ENCODE measurements at regions not wholly inside any gene's neighbourhood (a gene's known extent, or its start where the extent isn't known, plus 50 kb on each side); places are given as distances from the start of the nearest gene placed in this dataset.

- Histone ChIP-seq H2AK5ac (ENCODE audit: low read depth, low read length) (no peak overlapping the region), H4K20me1 (ENCODE audit: insufficient read depth, low read length) (no peaks in the 10 kb centered on the region), H3K36me3 (ENCODE audit: control insufficient read depth, insufficient read depth, low read length) (no peaks in the 10 kb centered on the region), H3K18ac (ENCODE audit: low read depth, low read length) (no peak overlapping the region), H4K5ac (ENCODE audit: low read depth, low read length) (no peak overlapping the region), H2BK15ac (ENCODE audit: low read depth, low read length) (no peak overlapping the region), H3K9me1 (ENCODE audit: insufficient read depth, low read length) (no peaks in the 10 kb centered on the region), H3K4me2 (ENCODE audit: low read depth, low read length) (no peak overlapping the region), H4K8ac (ENCODE audit: low read depth in 2 of 2, low read length in 2 of 2) (no peak overlapping the region), H4K91ac (ENCODE audit: insufficient read depth, low read depth, low read length) (no peak overlapping the region), H3K9me3 (ENCODE audit: control insufficient read depth, insufficient read depth, low read length) (no peaks in the 10 kb centered on the region), H3K23ac (ENCODE audit: low read depth, low read length) (no peak overlapping the region), H3K4me3 (ENCODE audit: insufficient read depth, low read depth, low read length) (no peak overlapping the region), H2BK20ac (ENCODE audit: low read depth, low read length) (no peak overlapping the region), H2BK120ac (ENCODE audit: low read depth, low read length) (no peak overlapping the region), H2AFZ (replicated peaks; ENCODE audit: low read length, poor library complexity) (no peak overlapping the region), H3K56ac (ENCODE audit: extremely low read depth, insufficient read depth, low read length) (no peak overlapping the region), H3K27ac (ENCODE audit: insufficient read depth, low read length) (no peak overlapping the region), H3K9ac (ENCODE audit: low read depth, low read length) (no peak overlapping the region), H3K14ac (replicated peaks; ENCODE audit: low read depth, low read length) (no peak overlapping the region), H3K79me1 (ENCODE audit: low read depth in 1 of 2, low read length in 2 of 2) (no peaks in the 10 kb centered on the region), H3K4ac (ENCODE audit: low read depth, low read length) (no peak overlapping the region), H2BK5ac (ENCODE audit: low read depth, low read length, poor library complexity, severe bottlenecking) (no peak overlapping the region), H2AK9ac (replicated peaks; ENCODE audit: low read depth, low read length, poor library complexity) (no peak overlapping the region), H3K27me3 (ENCODE audit: control insufficient read depth, insufficient read depth, low read length) (peaks cover 4% of the 10 kb centered on the region; the same call in 1 of the 2 replicates), H3K4me1 (ENCODE audit: control insufficient read depth, insufficient read depth, low read length) (no peaks in the 10 kb centered on the region; the same call in 1 of the 2 replicates)
- ChIA-PET CTCF (no interaction called here), POLR2A (ENCODE audit: unreplicated experiment) (no interaction called here)
- WGBS, 2 experiments (ENCODE audit: extremely low coverage in 2 of 2, insufficient read length in 1 of 2), result no CpG with 5 or more reads among the region's 2 CpGs
- dilution Hi-C loops (cut with HindIII; ENCODE audit: low sequenced_read_pairs, unreplicated experiment) (no loop called here), intact Hi-C loops (cut with micrococcal nuclease) (loop anchor here (10.0 kb wide), 1 partner anchor 474 kb away; no protein-coding TSS in a partner anchor), in situ Hi-C loops (cut with MboI; ENCODE audit: low sequenced_read_pairs) (loop anchor here (10.0 to 25.0 kb wide), 3 partner anchors 114 to 822 kb away; no protein-coding TSS in a partner anchor)
- no peak for ATAC-seq (ENCODE audit: low read depth)
- BruUV-seq (replicated peaks), result no TSS peak
- DNase-seq, result no peak
- TF ChIP-seq BHLHE40 (IDR thresholded peaks at IDR 0.05; ENCODE audit: low read depth, low read length) (no peak), FOS (IDR thresholded peaks at IDR 0.05; ENCODE audit: low read depth, low read length) (no peak), CHD1 (IDR thresholded peaks at IDR 0.05; ENCODE audit: low read depth, low read length) (no peak), RCOR1 (IDR thresholded peaks at IDR 0.05; ENCODE audit: insufficient replicate concordance, low read length) (no peak), CTCF (conservative IDR thresholded peaks at IDR 0.05; ENCODE audit: low read depth, low read length) (no peak), NFE2L2 (IDR thresholded peaks at IDR 0.05; ENCODE audit: low read depth, low read length) (no peak), RAD21 (IDR thresholded peaks at IDR 0.05; ENCODE audit: low read length) (no peak), MXI1 (IDR thresholded peaks at IDR 0.05; ENCODE audit: borderline replicate concordance, low read depth, low read length) (no peak), MAFK (IDR thresholded peaks at IDR 0.05; ENCODE audit: low read depth, low read length) (no peak), SMC3 (IDR thresholded peaks at IDR 0.05; ENCODE audit: low read depth, low read length) (no peak), POLR2A (IDR thresholded peaks at IDR 0.05; ENCODE audit: low read depth, low read length) (no peak), RFX5 (IDR thresholded peaks at IDR 0.05; ENCODE audit: low read depth, low read length) (no peak), USF2 (IDR thresholded peaks at IDR 0.05; ENCODE audit: low read depth, low read length) (no peak), MAZ (IDR thresholded peaks at IDR 0.05; ENCODE audit: borderline replicate concordance, low read depth, low read length) (no peak), ELK1 (IDR thresholded peaks at IDR 0.05; ENCODE audit: borderline replicate concordance, low read depth, low read length) (no peak), CEBPB (IDR thresholded peaks at IDR 0.05; ENCODE audit: low read depth, low read length) (no peak)
These were observed 109.9 kb upstream of the JAZF1 start for GRCh38 chr7:28290496-28290895.

Data from IMR-90 (cell line).